ENCODE measurements at regions not wholly inside any gene's neighbourhood (a gene's known extent, or its start where the extent isn't known, plus 50 kb on each side); places are given as distances from the start of the nearest gene placed in this dataset.

DNA sequence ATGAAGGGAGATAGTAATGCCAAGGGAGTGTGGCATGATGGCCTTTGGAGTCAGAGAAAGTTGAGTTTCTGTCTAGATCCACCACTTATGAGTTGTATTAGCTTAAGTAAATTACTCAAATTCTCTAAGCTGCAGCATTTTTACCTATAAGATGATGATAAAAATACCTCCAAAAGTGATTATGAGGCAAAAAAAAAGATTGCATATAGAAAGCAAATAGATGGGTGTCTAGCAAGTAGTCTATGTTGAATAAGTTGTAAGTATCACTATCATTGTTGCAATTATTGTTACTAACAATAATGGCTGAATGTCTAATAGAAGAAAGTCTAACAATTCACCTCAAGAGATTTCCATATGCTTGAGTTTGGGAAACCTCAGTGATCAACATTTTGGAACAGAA is 959.2 kb upstream of the GJE1 start:
- DNase-seq (no peak), ATAC-seq (ENCODE audit: low FRiP score) (no peak)
- no peak overlapping the region for H3K27ac ChIP-seq (ENCODE audit: low read depth in 1 of 2, low read length in 2 of 2)
- H3K4me1 ChIP-seq (ENCODE audit: control insufficient read depth in 1 of 2, insufficient read depth in 2 of 2, low read length in 2 of 2), result no peaks in the 10 kb centered on the region
- no peaks in the 10 kb centered on the region for H3K27me3 ChIP-seq (ENCODE audit: control insufficient read depth in 1 of 2, insufficient read depth in 2 of 2, low read length in 1 of 2)
- H3K36me3 ChIP-seq (ENCODE audit: control insufficient read depth in 1 of 2, insufficient read depth in 2 of 2, low read length in 1 of 2), result no peaks in the 10 kb centered on the region
- intact Hi-C loops (cut with DNase I), result no loop called here
- peaks cover 1% of the 10 kb centered on the region for H3K9me3 ChIP-seq (ENCODE audit: control insufficient read depth, low read length)
- no peak overlapping the region for H3K4me3 ChIP-seq (ENCODE audit: low read length in 2 of 2)

GRCh38 chr6:141169419-141169818 is 963.3 kb upstream of the GJE1 start:
- Histone ChIP-seq H3K4me3 (ENCODE audit: low read length in 2 of 2) (no peak overlapping the region), H3K36me3 (ENCODE audit: control insufficient read depth in 1 of 2, insufficient read depth in 2 of 2, low read length in 1 of 2) (no peaks in the 10 kb centered on the region), H3K4me1 (ENCODE audit: control insufficient read depth in 1 of 2, insufficient read depth in 2 of 2, low read length in 2 of 2) (no peaks in the 10 kb centered on the region), H3K27me3 (ENCODE audit: control insufficient read depth in 1 of 2, insufficient read depth in 2 of 2, low read length in 1 of 2) (no peaks in the 10 kb centered on the region), H3K27ac (ENCODE audit: low read depth in 1 of 2, low read length in 2 of 2) (no peak overlapping the region), H3K9me3 (ENCODE audit: control insufficient read depth, low read length) (no peaks in the 10 kb centered on the region)
- DNase-seq (no peak), ATAC-seq (ENCODE audit: low FRiP score) (no peak)
- WGBS, 2 donors, result 94 to 95% methylated on average over 1 of the region's 1 CpG
- intact Hi-C loops (cut with DNase I), result no loop called here

DNA sequence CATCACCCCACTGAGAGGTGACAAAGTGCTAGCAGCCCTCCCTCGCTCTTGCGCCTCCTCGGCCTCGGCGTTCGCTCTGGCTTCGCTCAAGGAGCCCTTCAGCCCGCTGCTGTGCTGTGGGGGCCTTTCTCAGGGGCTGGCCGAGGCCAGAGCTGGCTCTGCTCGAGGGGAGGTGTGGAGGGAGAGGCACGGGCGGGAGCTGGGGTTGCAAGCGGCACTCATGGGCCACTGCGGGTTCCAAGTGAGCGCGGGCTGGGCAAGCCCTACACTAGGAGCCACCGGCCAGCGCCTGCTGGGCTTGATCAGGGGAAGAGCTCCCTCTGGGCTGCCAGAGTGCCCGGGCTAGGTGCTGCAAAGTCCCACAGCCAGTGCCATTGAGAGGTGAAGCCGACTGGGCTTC is 964.8 kb upstream of the GJE1 start:
- no peak for ATAC-seq (ENCODE audit: low FRiP score)

DNA sequence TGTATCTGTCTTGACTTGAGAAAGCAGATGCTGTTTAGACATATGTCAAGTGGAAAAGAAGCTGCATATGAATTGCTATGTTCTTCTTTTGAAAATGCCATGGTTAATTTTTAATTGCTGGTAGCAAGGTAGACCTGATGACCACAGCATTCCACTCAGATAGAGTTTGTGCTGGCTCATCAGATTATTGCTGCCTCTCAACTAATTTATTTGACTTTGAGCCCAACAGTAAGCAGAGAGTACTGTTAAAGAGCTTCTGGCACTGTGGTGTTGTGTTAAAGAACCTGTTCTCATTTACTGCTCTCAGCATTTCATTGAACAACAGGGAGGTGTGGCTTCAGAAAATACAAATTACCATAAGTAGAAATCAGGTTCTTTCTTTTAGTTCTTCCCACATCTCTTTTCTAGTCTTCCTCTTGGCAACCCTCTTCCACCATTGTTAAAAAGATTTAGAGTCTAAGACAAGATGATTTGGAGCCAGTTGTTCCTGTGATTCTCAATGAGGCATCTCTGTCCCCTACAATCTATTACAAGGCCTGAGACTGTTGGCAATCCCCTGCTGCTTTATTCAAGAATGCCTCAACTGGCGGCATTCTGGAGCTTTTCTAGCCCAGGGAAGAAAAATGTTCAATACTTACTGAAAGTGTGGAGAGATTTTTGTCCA is 967.6 kb upstream of the GJE1 start:
- no peaks in the 10 kb centered on the region for H3K9me3 ChIP-seq (ENCODE audit: control insufficient read depth, low read length)
- H3K36me3 ChIP-seq (ENCODE audit: control insufficient read depth in 1 of 2, insufficient read depth in 2 of 2, low read length in 1 of 2), result no peaks in the 10 kb centered on the region
- no peaks in the 10 kb centered on the region for H3K4me1 ChIP-seq (ENCODE audit: control insufficient read depth in 1 of 2, insufficient read depth in 2 of 2, low read length in 2 of 2)
- no peak overlapping the region for H3K4me3 ChIP-seq (ENCODE audit: low read length in 2 of 2)
- intact Hi-C loops (cut with DNase I), result no loop called here
- WGBS, 2 donors, result 88 to 93% methylated on average over 1 of the region's 1 CpG
- ATAC-seq (ENCODE audit: low FRiP score), result no peak
- H3K27me3 ChIP-seq (ENCODE audit: control insufficient read depth in 1 of 2, insufficient read depth in 2 of 2, low read length in 1 of 2), result no peaks in the 10 kb centered on the region
- no peak overlapping the region for H3K27ac ChIP-seq (ENCODE audit: low read depth in 1 of 2, low read length in 2 of 2)
- no peak for DNase-seq

More for the DNA sequence above, 964.8 kb upstream of the GJE1 start:
- 97 to 98% methylated on average over 20 of the region's 20 CpGs for WGBS, 2 donors
- Histone ChIP-seq H3K4me1 (ENCODE audit: control insufficient read depth in 1 of 2, insufficient read depth in 2 of 2, low read length in 2 of 2) (no peaks in the 10 kb centered on the region), H3K27ac (ENCODE audit: low read depth in 1 of 2, low read length in 2 of 2) (no peak overlapping the region), H3K27me3 (ENCODE audit: control insufficient read depth in 1 of 2, insufficient read depth in 2 of 2, low read length in 1 of 2) (no peaks in the 10 kb centered on the region), H3K9me3 (ENCODE audit: control insufficient read depth, low read length) (no peaks in the 10 kb centered on the region), H3K36me3 (ENCODE audit: control insufficient read depth in 1 of 2, insufficient read depth in 2 of 2, low read length in 1 of 2) (no peaks in the 10 kb centered on the region), H3K4me3 (ENCODE audit: low read length in 2 of 2) (no peak overlapping the region)
- DNase-seq, result peak in 1 of 2 donors; percentile 66
- intact Hi-C loops (cut with DNase I), result no loop called here

- Histone ChIP-seq H3K4me3 (ENCODE audit: low read length in 2 of 2) (no peak overlapping the region), H3K4me1 (ENCODE audit: control insufficient read depth in 1 of 2, insufficient read depth in 2 of 2, low read length in 2 of 2) (peaks cover 0 to 3% of the 10 kb centered on the region in 2 donors), H3K27me3 (ENCODE audit: control insufficient read depth in 1 of 2, insufficient read depth in 2 of 2, low read length in 1 of 2) (no peaks in the 10 kb centered on the region), H3K27ac (ENCODE audit: low read depth in 1 of 2, low read length in 2 of 2) (no peak overlapping the region), H3K36me3 (ENCODE audit: control insufficient read depth in 1 of 2, insufficient read depth in 2 of 2, low read length in 1 of 2) (no peaks in the 10 kb centered on the region), H3K9me3 (ENCODE audit: control insufficient read depth, low read length) (no peaks in the 10 kb centered on the region)
- ATAC-seq (ENCODE audit: low FRiP score), result peak; percentile 26
- WGBS, 2 donors, result 58 to 60% methylated on average over 4 of the region's 4 CpGs
- DNase-seq, result no peak
- intact Hi-C loops (cut with DNase I), result no loop called here
Observed at GRCh38 chr6:141164042-141164743, 968.5 kb upstream of the GJE1 start.

- Histone ChIP-seq H3K27me3 (ENCODE audit: control insufficient read depth in 1 of 2, insufficient read depth in 2 of 2, low read length in 1 of 2) (no peaks in the 10 kb centered on the region), H3K36me3 (ENCODE audit: control insufficient read depth in 1 of 2, insufficient read depth in 2 of 2, low read length in 1 of 2) (no peaks in the 10 kb centered on the region), H3K4me1 (ENCODE audit: control insufficient read depth in 1 of 2, insufficient read depth in 2 of 2, low read length in 2 of 2) (peaks cover 2 to 9% of the 10 kb centered on the region in 2 donors), H3K4me3 (ENCODE audit: low read length in 2 of 2) (no peak overlapping the region), H3K9me3 (ENCODE audit: control insufficient read depth, low read length) (no peaks in the 10 kb centered on the region), H3K27ac (ENCODE audit: low read depth in 1 of 2, low read length in 2 of 2) (no peak overlapping the region)
- DNase-seq (no peak), ATAC-seq (ENCODE audit: low FRiP score) (no peak)
- intact Hi-C loops (cut with DNase I), result no loop called here
Observed at GRCh38 chr6:141163107-141163506, 969.6 kb upstream of the GJE1 start.

DNA sequence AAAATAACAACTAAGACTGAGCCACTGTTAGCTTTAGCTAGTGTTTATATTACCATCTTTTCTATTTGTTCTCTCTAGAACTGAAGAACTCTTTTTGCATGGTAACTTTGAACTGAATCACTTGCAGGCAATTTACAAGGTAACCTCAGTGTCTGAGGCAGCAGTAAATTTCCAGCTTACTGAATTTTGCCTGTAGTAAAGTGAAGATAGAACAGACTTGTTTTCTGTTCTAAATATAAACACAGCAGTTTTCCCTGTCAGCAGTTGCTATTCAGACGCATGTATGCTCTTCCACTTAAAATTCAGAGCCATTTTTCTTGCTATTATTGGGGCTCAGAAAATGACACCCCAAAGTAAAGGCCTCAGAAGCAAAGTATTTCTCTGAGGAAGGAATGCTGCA is 974.0 kb upstream of the GJE1 start:
- H3K36me3 ChIP-seq (ENCODE audit: control insufficient read depth in 1 of 2, insufficient read depth in 2 of 2, low read length in 1 of 2), result peaks cover 0 to 2% of the 10 kb centered on the region in 2 donors
- H3K9me3 ChIP-seq (ENCODE audit: control insufficient read depth, low read length), result no peaks in the 10 kb centered on the region
- no peaks in the 10 kb centered on the region for H3K27me3 ChIP-seq (ENCODE audit: control insufficient read depth in 1 of 2, insufficient read depth in 2 of 2, low read length in 1 of 2)
- no peak overlapping the region for H3K4me3 ChIP-seq (ENCODE audit: low read length in 2 of 2)
- DNase-seq (no peak), ATAC-seq (ENCODE audit: low FRiP score) (no peak)
- H3K27ac ChIP-seq (ENCODE audit: low read depth in 1 of 2, low read length in 2 of 2), result no peak overlapping the region
- peaks cover 2 to 9% of the 10 kb centered on the region in 2 donors for H3K4me1 ChIP-seq (ENCODE audit: control insufficient read depth in 1 of 2, insufficient read depth in 2 of 2, low read length in 2 of 2)
- intact Hi-C loops (cut with DNase I), result no loop called here
- 0 to 10% methylated on average over 1 of the region's 1 CpG for WGBS, 2 donors

- no peak for ATAC-seq (ENCODE audit: low FRiP score)
- no peaks in the 10 kb centered on the region for H3K9me3 ChIP-seq (ENCODE audit: control insufficient read depth, low read length)
- no peak overlapping the region for H3K27ac ChIP-seq (ENCODE audit: low read depth in 1 of 2, low read length in 2 of 2)
- H3K4me1 ChIP-seq (ENCODE audit: control insufficient read depth in 1 of 2, insufficient read depth in 2 of 2, low read length in 2 of 2), result no peaks in the 10 kb centered on the region
- H3K4me3 ChIP-seq (ENCODE audit: low read length in 2 of 2), result no peak overlapping the region
- intact Hi-C loops (cut with DNase I), result no loop called here
- WGBS, 2 donors, result 52 to 65% methylated on average over 2 of the region's 2 CpGs
- peaks cover 0 to 2% of the 10 kb centered on the region in 2 donors for H3K36me3 ChIP-seq (ENCODE audit: control insufficient read depth in 1 of 2, insufficient read depth in 2 of 2, low read length in 1 of 2)
- H3K27me3 ChIP-seq (ENCODE audit: control insufficient read depth in 1 of 2, insufficient read depth in 2 of 2, low read length in 1 of 2), result no peaks in the 10 kb centered on the region
- DNase-seq, result no peak
Observed at GRCh38 chr6:141153563-141153962, 979.2 kb upstream of the GJE1 start.

GRCh38 chr6:141152951-141153350 is 979.8 kb upstream of the GJE1 start:
- 48 to 60% methylated on average over 1 of the region's 1 CpG for WGBS, 2 donors
- Histone ChIP-seq H3K27me3 (ENCODE audit: control insufficient read depth in 1 of 2, insufficient read depth in 2 of 2, low read length in 1 of 2) (no peaks in the 10 kb centered on the region), H3K4me3 (ENCODE audit: low read length in 2 of 2) (no peak overlapping the region), H3K9me3 (ENCODE audit: control insufficient read depth, low read length) (no peaks in the 10 kb centered on the region), H3K36me3 (ENCODE audit: control insufficient read depth in 1 of 2, insufficient read depth in 2 of 2, low read length in 1 of 2) (peaks cover 0 to 2% of the 10 kb centered on the region in 2 donors), H3K27ac (ENCODE audit: low read depth in 1 of 2, low read length in 2 of 2) (no peak overlapping the region), H3K4me1 (ENCODE audit: control insufficient read depth in 1 of 2, insufficient read depth in 2 of 2, low read length in 2 of 2) (no peaks in the 10 kb centered on the region)
- DNase-seq (no peak), ATAC-seq (ENCODE audit: low FRiP score) (no peak)
- intact Hi-C loops (cut with DNase I), result no loop called here
